H1 (cell line): ENCODE measurements at regions not wholly inside any gene's neighbourhood (a gene's known extent, or its start where the extent isn't known, plus 50 kb on each side); places are given as distances from the start of the nearest gene placed in this dataset.

Source experiments
- CTCF ChIA-PET: fragments of 300-600 bp; sonication (Branson Sonifier 250); formaldehyde crosslinking; loops from one replicate; lab custom pipeline; 2021; ENCODE audit not compliant: partially characterized antibody; lab: Charles Lee
- POLR2A ChIA-PET: fragments of 300-600 bp; sonication (Branson Sonifier 250); formaldehyde crosslinking; loops from one replicate; lab custom pipeline; 2021; ENCODE audit warnings: inconsistent platforms; ENCODE audit not compliant: partially characterized antibody; lab: Charles Lee
- DNase-seq, 2 experiments: peaks; one replicate each; pipeline versions ENCODE4 v3.0.0 to v3.0.0-alpha.2; 2010 to 2022; ENCODE audit warnings: low spot score in 2 of 2, low read depth in 1 of 2, mixed read lengths in 1 of 2
- FAIRE-seq: peaks from 2 replicates; lab custom pipeline; 2011; peaks lifted over from hg19 to GRCh38; lab: Jason Lieb, UNC
- H2AFZ ChIP-seq: 2 replicates; pipeline ENCODE4 v1.8.1; 2012; ENCODE audit warnings: low read length, inconsistent platforms
- H2AK5ac ChIP-seq: 2 replicates; pipeline ENCODE4 v1.6.1; 2013; ENCODE audit warnings: low read depth, low read length
- H2BK120ac ChIP-seq: replicated peaks from 2 replicates; pipeline ENCODE3; 2013; ENCODE audit warnings: low read depth, low read length, inconsistent platforms
- H2BK12ac ChIP-seq: 2 replicates; pipeline ENCODE4 v1.6.1; 2013; ENCODE audit warnings: low read depth, low read length
- H2BK15ac ChIP-seq: 2 replicates; pipeline ENCODE4 v1.6.1; 2013; ENCODE audit warnings: low read length
- H2BK20ac ChIP-seq: 2 replicates; pipeline ENCODE4 v1.6.1; 2013; ENCODE audit warnings: low read length
- H2BK5ac ChIP-seq: 2 replicates; pipeline ENCODE4 v1.6.1; 2013; ENCODE audit warnings: low read depth, low read length
- H3K14ac ChIP-seq: 2 replicates; pipeline ENCODE4 v1.6.1; 2013; ENCODE audit warnings: inconsistent platforms; ENCODE audit not compliant: insufficient read length
- H3K18ac ChIP-seq: 2 replicates; pipeline ENCODE4 v1.6.1; 2013; ENCODE audit warnings: low read length; ENCODE audit errors: extremely low read depth
- H3K23ac ChIP-seq: 2 replicates; pipeline ENCODE4 v1.6.1; 2013; ENCODE audit warnings: inconsistent platforms; ENCODE audit not compliant: insufficient read length
- H3K23me2 ChIP-seq: 2 replicates; pipeline ENCODE4 v1.6.1; 2013; ENCODE audit warnings: low read depth, low read length
- H3K27ac ChIP-seq: 2 replicates; pipeline ENCODE4 v1.6.1; 2011; ENCODE audit warnings: low read depth, low read length, inconsistent platforms
- H3K27me3 ChIP-seq, 4 experiments: replicated peaks in 1 of 4; 1 replicate in 1 of 4; 2 replicates in 3 of 4; pipeline versions ENCODE4 v1.6.1 to v1.8.1; 2011 to 2013; ENCODE audit warnings: low read length in 3 of 4, mild to moderate bottlenecking in 3 of 4, inconsistent platforms in 2 of 4, mixed read lengths in 2 of 4, moderate library complexity in 1 of 4; ENCODE audit not compliant: control insufficient read depth in 3 of 4, insufficient read depth in 3 of 4; ENCODE audit errors: extremely low read depth in 1 of 4
- H3K36me3 ChIP-seq, 4 experiments: 2 replicates each; pipeline versions ENCODE4 v1.6.1 to v1.8.1; 2011 to 2013; ENCODE audit warnings: mild to moderate bottlenecking in 4 of 4, low read length in 3 of 4, moderate library complexity in 2 of 4, control low read depth in 1 of 4, inconsistent platforms in 1 of 4; ENCODE audit not compliant: insufficient read depth in 4 of 4, control insufficient read depth in 2 of 4
- H3K4ac ChIP-seq: replicated peaks from 2 replicates; pipeline ENCODE3; 2013; ENCODE audit warnings: low read length, low read depth, mixed read lengths, inconsistent platforms; ENCODE audit not compliant: insufficient read length
- H3K4me1 ChIP-seq, 4 experiments: replicated peaks in 1 of 4; 1 replicate in 1 of 4; 2 replicates in 3 of 4; pipeline versions ENCODE4 v1.6.1 to v1.8.1; 2011 to 2013; ENCODE audit warnings: low read length in 3 of 4, inconsistent platforms in 2 of 4, mixed read lengths in 1 of 4; ENCODE audit not compliant: insufficient read depth in 4 of 4, control insufficient read depth in 3 of 4
- H3K4me2 ChIP-seq, 2 experiments: 2 replicates each; pipeline versions ENCODE4 v1.6.1 to v1.8.1; 2011 to 2013; ENCODE audit warnings: low read depth in 2 of 2, low read length in 2 of 2, control low read depth in 1 of 2, inconsistent platforms in 1 of 2, mild to moderate bottlenecking in 1 of 2; ENCODE audit not compliant: insufficient read depth in 1 of 2
- H3K4me3 ChIP-seq, 4 experiments: fragments of 200-600, 300-600 bp in 1 of 4; sonication (generic), shearing (Covaris generic), sonication (Bioruptor Twin) in 1 of 4; 2 replicates each; pipeline versions ENCODE4 v1.5.1 to v1.8.1; 2011 to 2016; ENCODE audit warnings: low read length in 4 of 4, low read depth in 3 of 4, control low read depth in 2 of 4, inconsistent platforms in 2 of 4, mild to moderate bottlenecking in 2 of 4, mixed read lengths in 1 of 4, moderate library complexity in 1 of 4; ENCODE audit not compliant: insufficient read depth in 2 of 4; ENCODE audit errors: extremely low read depth in 1 of 4
- H3K56ac ChIP-seq: replicated peaks from 2 replicates; pipeline ENCODE3; 2013; ENCODE audit warnings: low read depth, mild to moderate bottlenecking, mixed read lengths, low read length, inconsistent platforms; ENCODE audit not compliant: insufficient read length
- H3K79me1 ChIP-seq: 2 replicates; pipeline ENCODE4 v1.6.1; 2013; ENCODE audit warnings: low read depth, low read length, control low read depth
- H3K79me2 ChIP-seq, 2 experiments: 2 replicates each; pipeline versions ENCODE4 v1.6.1 to v1.8.1; 2012 to 2013; ENCODE audit warnings: low read length in 2 of 2, mild to moderate bottlenecking in 2 of 2, inconsistent platforms in 1 of 2; ENCODE audit not compliant: insufficient read depth in 2 of 2, control insufficient read depth in 1 of 2
- H3K9ac ChIP-seq, 4 experiments: replicated peaks in 1 of 4; 1 replicate in 1 of 4; 2 replicates in 3 of 4; pipeline versions ENCODE4 v1.6.1 to v1.8.1; 2011 to 2013; ENCODE audit warnings: low read depth in 3 of 4, low read length in 3 of 4, control low read depth in 2 of 4, mild to moderate bottlenecking in 2 of 4, moderate library complexity in 2 of 4, inconsistent platforms in 1 of 4; ENCODE audit errors: extremely low read depth in 1 of 4
- H3K9me3 ChIP-seq, 2 experiments: 2 replicates each; pipeline versions ENCODE4 v1.6.1 to v1.8.1; 2012 to 2013; ENCODE audit warnings: mild to moderate bottlenecking in 2 of 2, moderate library complexity in 2 of 2, control low read depth in 1 of 2, inconsistent platforms in 1 of 2, low read depth in 1 of 2, low read length in 1 of 2, mixed read lengths in 1 of 2; ENCODE audit not compliant: insufficient read depth in 2 of 2
- H4K20me1 ChIP-seq, 2 experiments: replicated peaks in 1 of 2; 2 replicates each; pipeline versions ENCODE3 to v1.8.1; 2011 to 2013; ENCODE audit warnings: inconsistent platforms in 2 of 2, low read length in 2 of 2, mild to moderate bottlenecking in 1 of 2; ENCODE audit not compliant: insufficient read depth in 2 of 2, control insufficient read depth in 1 of 2
- H4K5ac ChIP-seq: 2 replicates; pipeline ENCODE4 v1.6.1; 2013; ENCODE audit warnings: low read length, low read depth, mixed read lengths, inconsistent platforms; ENCODE audit not compliant: insufficient read length
- H4K8ac ChIP-seq: 2 replicates; pipeline ENCODE4 v1.8.0; 2013; ENCODE audit warnings: mild to moderate bottlenecking, moderate library complexity, low read length, inconsistent platforms; ENCODE audit not compliant: insufficient read depth; ENCODE audit errors: extremely low read depth
- H4K91ac ChIP-seq: replicated peaks from 2 replicates; pipeline ENCODE3; 2013; ENCODE audit warnings: low read length, mixed read lengths, inconsistent platforms; ENCODE audit not compliant: insufficient read length
- CBX5 ChIP-seq: fragments of 300-800, 300-1000 bp; sonication (generic); IDR thresholded peaks from 2 replicates; pipeline ENCODE4 v1.7.1; 2016; ENCODE audit warnings: antibody characterized with exemption, low read length, low read depth
- CHD1 ChIP-seq: IDR thresholded peaks from 2 replicates; pipeline ENCODE4 v1.6.1; 2012; ENCODE audit warnings: low read depth, low read length, improper control_type of control experiment
- FOSL1 ChIP-seq: IDR thresholded peaks from 2 replicates; pipeline ENCODE4 v1.6.1; 2011; ENCODE audit warnings: mild to moderate bottlenecking, low read depth, low read length, moderate library complexity; ENCODE audit not compliant: insufficient read depth
- GABPA ChIP-seq: IDR thresholded peaks from 2 replicates; pipeline ENCODE4 v1.6.1; 2011; ENCODE audit warnings: mild to moderate bottlenecking, low read length, moderate library complexity, borderline replicate concordance; ENCODE audit not compliant: insufficient read depth
- JUN ChIP-seq: IDR thresholded peaks from 2 replicates; pipeline ENCODE4 v1.6.1; 2011; ENCODE audit warnings: low read depth, mild to moderate bottlenecking, improper control_type of control experiment, low read length
- JUND ChIP-seq: IDR thresholded peaks from 2 replicates; pipeline ENCODE4 v1.6.1; 2011; ENCODE audit warnings: mild to moderate bottlenecking, improper control_type of control experiment, low read length
- NRF1 ChIP-seq: IDR thresholded peaks from 2 replicates; pipeline ENCODE4 v1.6.1; 2011; ENCODE audit warnings: mild to moderate bottlenecking, low read depth, low read length, improper control_type of control experiment
- RAD21 ChIP-seq, 2 experiments: IDR thresholded peaks in 1 of 2; conservative IDR thresholded peaks in 1 of 2; 2 replicates each; pipeline ENCODE4 v1.6.1; 2011; ENCODE audit warnings: low read depth in 2 of 2, low read length in 2 of 2, improper control_type of control experiment in 1 of 2, inconsistent platforms in 1 of 2, mild to moderate bottlenecking in 1 of 2, moderate library complexity in 1 of 2
- WGBS, 2 experiments: shearing (Covaris generic) in 1 of 2; methylation state at CpG; one replicate each; pipeline versions ENCODE4 v1.1.6 to v1.1.7; 2013 to 2015; ENCODE audit warnings: low lambda C conversion rate in 2 of 2, mixed read lengths in 2 of 2, inconsistent platforms in 1 of 2, low coverage in 1 of 2, missing lambda C conversion rate in 1 of 2; ENCODE audit not compliant: insufficient replicate concordance in 2 of 2, insufficient coverage in 1 of 2, insufficient read length in 1 of 2; ENCODE audit errors: extremely low coverage in 1 of 2, missing lambda C conversion rate in 1 of 2; 5-methylcytosine and 5-hydroxymethylcytosine counted together

GRCh38 chr1:73106931-73107330 is 824.6 kb upstream of the NEGR1 start:
- Histone ChIP-seq H3K79me2 (no peaks in the 10 kb centered on the region), H3K56ac (no peak overlapping the region), H3K4me2 (no peak overlapping the region), H3K4me1 (no peaks in the 10 kb centered on the region), H4K91ac (no peak overlapping the region), H4K20me1 (no peaks in the 10 kb centered on the region), H3K27ac (no peak overlapping the region), H3K4me3 (no peak overlapping the region), H4K8ac (no peak overlapping the region), H3K18ac (no peak overlapping the region), H2BK15ac (no peak overlapping the region), H3K23me2 (no peaks in the 10 kb centered on the region), H3K14ac (no peak overlapping the region), H2BK120ac (no peak overlapping the region), H3K23ac (no peak overlapping the region), H2BK5ac (no peak overlapping the region), H3K9me3 (peaks cover 8 to 17% of the 10 kb centered on the region in 2 experiments), H2BK12ac (no peak overlapping the region), H3K79me1 (no peaks in the 10 kb centered on the region), H2AFZ (no peak overlapping the region), H3K9ac (no peak overlapping the region), H3K36me3 (no peaks in the 10 kb centered on the region), H4K5ac (no peak overlapping the region), H2BK20ac (no peak overlapping the region), H2AK5ac (no peak overlapping the region), H3K27me3 (no peaks in the 10 kb centered on the region), H3K4ac (no peak overlapping the region)
- TF ChIP-seq RAD21 (IDR thresholded peaks at IDR 0.05 in 1 of 2, conservative IDR thresholded peaks at IDR 0.05 in 1 of 2; ENCODE audit: low read depth in 2 of 2, low read length in 2 of 2) (no peak), CBX5 (no peak), NRF1 (no peak), CHD1 (no peak), JUND (no peak), GABPA (no peak), JUN (no peak), FOSL1 (no peak)
- 100% methylated on average over 2 of the region's 2 CpGs; no CpG with 5 or more reads in 1 of the 2 experiments for WGBS, 2 experiments
- FAIRE-seq (no peak), DNase-seq (no peak)
- ChIA-PET POLR2A (no interaction called here), CTCF (interaction anchor here (1.5 to 1.6 kb wide), 2 partner anchors 10 to 382 kb away, joined by 3 read pairs; no protein-coding TSS in a partner anchor)
